K562 (cell line): ENCODE measurements at regions not wholly inside any gene's neighbourhood (a gene's known extent, or its start where the extent isn't known, plus 50 kb on each side); places are given as distances from the start of the nearest gene placed in this dataset.

Source experiments
- ATAC-seq: fragments of 200-7000 bp; cut with Tn5 transposase; 3 replicates; pipeline ENCODE4 v1.9.1; 2020; ENCODE audit warnings: moderate library complexity
- BruUV-seq: library from RNA; stranded (reverse); fragments of 400-500 nt; replicated peaks from 2 replicates; lab custom pipeline; 2021; lab: Mats Ljungman, UMichigan
- CTCF ChIA-PET: fragments of 300-600 bp; formaldehyde crosslinking; extraction: SDS; loops from one replicate; lab custom pipeline; 2021; ENCODE audit warnings: low intra/inter-chr PET ratio; lab: Yijun Ruan, JAX
- POLR2A ChIA-PET: fragments of 300-600, 350-650 bp; sonication (Branson Sonifier 250); formaldehyde crosslinking; extraction: SDS; loops from one replicate; lab custom pipeline; 2021; ENCODE audit warnings: antibody characterized with exemption, inconsistent platforms; lab: Yijun Ruan, JAX
- DNase-seq, 4 experiments: peaks; one replicate each; pipeline versions ENCODE4 v3.0.0 to v3.0.0-alpha.2; 2011 to 2018; ENCODE audit warnings: low spot score in 3 of 4, mixed read lengths in 3 of 4; ENCODE audit errors: extremely low read depth in 1 of 4
- FAIRE-seq: peaks from 2 replicates; lab custom pipeline; 2011; peaks lifted over from hg19 to GRCh38; lab: Jason Lieb, UNC
- H2AFZ ChIP-seq: 2 replicates; pipeline ENCODE4 v1.6.0; 2011; ENCODE audit warnings: low read depth, low read length, control low read depth, inconsistent platforms
- H3K27ac ChIP-seq: fragments of 200-600 bp; 3 replicates; pipeline ENCODE4 v1.8.0; 2011; ENCODE audit warnings: low read depth, mild to moderate bottlenecking, control low read depth, inconsistent platforms, low read length, moderate library complexity, mixed read lengths; ENCODE audit errors: extremely low read depth
- H3K27me3 ChIP-seq, 2 experiments: fragments of 300-600 bp in 1 of 2; 2 replicates in 1 of 2; 3 replicates in 1 of 2; pipeline versions ENCODE4 v1.6.0 to v1.8.0; 2011; ENCODE audit warnings: inconsistent platforms in 2 of 2, low read length in 2 of 2, mild to moderate bottlenecking in 1 of 2, mixed read lengths in 1 of 2, moderate library complexity in 1 of 2; ENCODE audit not compliant: control insufficient read depth in 2 of 2, insufficient read depth in 2 of 2
- H3K36me3 ChIP-seq: fragments of 300-600 bp; 3 replicates; pipeline ENCODE4 v1.8.0; 2011; ENCODE audit warnings: mild to moderate bottlenecking, low read length, inconsistent platforms; ENCODE audit not compliant: control insufficient read depth, insufficient read depth
- H3K4me1 ChIP-seq, 2 experiments: fragments of 200-600 bp in 1 of 2; replicated peaks in 1 of 2; 2 replicates in 1 of 2; 3 replicates in 1 of 2; pipeline versions ENCODE4 v1.5.1 to v1.8.0; 2011; ENCODE audit warnings: inconsistent platforms in 2 of 2, low read length in 2 of 2, mild to moderate bottlenecking in 1 of 2, mixed read lengths in 1 of 2, moderate library complexity in 1 of 2; ENCODE audit not compliant: control insufficient read depth in 2 of 2, insufficient read depth in 2 of 2
- H3K4me2 ChIP-seq: 2 replicates; pipeline ENCODE4 v1.6.1; 2011; ENCODE audit warnings: low read length, control low read depth, inconsistent platforms, mixed read lengths; ENCODE audit not compliant: insufficient read depth
- H3K4me3 ChIP-seq: fragments of 200-600 bp; sonication (generic), shearing (Covaris generic); 2 replicates; pipeline ENCODE4 v1.5.1; 2016; ENCODE audit warnings: control low read depth, inconsistent platforms
- H3K79me2 ChIP-seq: fragments of 200-600 bp; 3 replicates; pipeline ENCODE4 v1.8.0; 2011; ENCODE audit warnings: low read length, inconsistent platforms; ENCODE audit not compliant: control insufficient read depth, insufficient read depth
- H3K9ac ChIP-seq, 2 experiments: 2 replicates each; pipeline versions ENCODE4 v1.6.0 to v1.6.1; 2011; ENCODE audit warnings: low read depth in 2 of 2, low read length in 2 of 2, control low read depth in 1 of 2, inconsistent platforms in 1 of 2, mild to moderate bottlenecking in 1 of 2, mixed read lengths in 1 of 2; ENCODE audit not compliant: insufficient read depth in 1 of 2
- H3K9me1 ChIP-seq: one replicate; pipeline ENCODE4 v1.6.0; 2011; ENCODE audit warnings: inconsistent platforms, mild to moderate bottlenecking, low read length, moderate library complexity; ENCODE audit not compliant: control insufficient read depth, insufficient read depth
- H3K9me3 ChIP-seq: replicated peaks from 2 replicates; pipeline ENCODE4 v1.5.1; 2011; ENCODE audit warnings: low read depth, low read length, inconsistent platforms; ENCODE audit not compliant: control insufficient read depth, insufficient read depth
- H4K20me1 ChIP-seq: replicated peaks from 2 replicates; pipeline ENCODE4 v1.6.1; 2011; ENCODE audit warnings: low read length, inconsistent platforms, mixed read lengths; ENCODE audit not compliant: control insufficient read depth, insufficient read depth
- CREB3L1 ChIP-seq: fragments of 450-650 bp; IDR thresholded peaks from 2 replicates; pipeline ENCODE4 v1.6.1; 2014; ENCODE audit warnings: low read depth, mild to moderate bottlenecking, moderate library complexity, borderline replicate concordance
- FOXP1 ChIP-seq: sonication (generic); formaldehyde crosslinking; IDR thresholded peaks from 2 replicates; pipeline ENCODE4 v1.8.0; 2022; ENCODE audit warnings: mild to moderate bottlenecking, missing genetic modification reagents
- OTX1 ChIP-seq: fragments of 450-650 bp; formaldehyde crosslinking; IDR thresholded peaks from 2 replicates; pipeline ENCODE4 v1.4.0; 2022; ENCODE audit warnings: mild to moderate bottlenecking
- POLR2AphosphoS2 ChIP-seq: IDR thresholded peaks from 2 replicates; pipeline ENCODE4 v1.6.1; 2012; ENCODE audit warnings: low read length, improper control_type of control experiment
- ZNF780A ChIP-seq: fragments of 250-450 bp; sonication (Bioruptor Pico); IDR thresholded peaks from 2 replicates; pipeline ENCODE4 v1.5.0; 2021; ENCODE audit warnings: mild to moderate bottlenecking
- WGBS: fragments of 100-300 bp; shearing (Covaris generic); methylation state at CpG from one replicate; pipeline ENCODE4 v1.1.6; 2016; ENCODE audit warnings: low coverage, mixed read lengths; ENCODE audit not compliant: insufficient coverage; ENCODE audit errors: missing lambda C conversion rate; 5-methylcytosine and 5-hydroxymethylcytosine counted together
- in situ Hi-C: fragments of 300-500 bp; cut with MboI; formaldehyde crosslinking; loops from 4 replicates; pipeline ENCODE4 v1.15.0; 2018; ENCODE audit warnings: inconsistent platforms, mixed read lengths
- intact Hi-C: fragments of 100-400 bp; cut with micrococcal nuclease; formaldehyde crosslinking; loops from 2 replicates; pipeline ENCODE4 v1.14.2; 2022

DNA sequence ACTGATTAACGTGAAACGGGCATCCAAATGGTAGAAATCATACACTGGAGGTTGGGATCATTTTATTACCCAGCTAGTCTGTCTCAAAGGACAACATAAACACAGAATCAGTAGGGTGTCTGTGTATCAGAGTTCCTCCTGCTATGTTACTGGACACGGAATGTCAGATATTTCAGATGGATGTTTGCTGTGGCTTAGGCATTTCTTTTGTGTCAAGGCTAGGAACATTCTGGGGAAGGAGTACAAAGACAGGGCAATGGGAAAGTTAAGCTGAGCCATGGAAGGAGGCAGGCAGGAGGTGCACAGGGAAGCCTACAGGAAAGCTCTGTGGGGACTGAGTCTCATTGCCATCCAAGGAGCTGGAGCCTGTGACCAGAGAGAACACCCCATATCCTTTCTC is 254.6 kb downstream of the C12orf75 start:
- intact Hi-C loops: no loop called here
- POLR2A ChIA-PET: interaction anchor here (1.3 kb wide), 1 partner anchor 37 kb away, joined by 3 read pairs; no protein-coding TSS in a partner anchor
- FAIRE-seq: no peak

More for the DNA sequence above, 254.6 kb downstream of the C12orf75 start:
- Histone ChIP-seq H3K27ac (no peak overlapping the region), H3K27me3 (peaks cover 0 to 3% of the 10 kb centered on the region in 2 experiments; a peak in 1 of 5 replicates), H3K9me1 (no peaks in the 10 kb centered on the region), H3K4me3 (no peak overlapping the region), H3K36me3 (no peaks in the 10 kb centered on the region), H4K20me1 (no peaks in the 10 kb centered on the region), H3K9me3 (no peaks in the 10 kb centered on the region), H3K9ac (no peak overlapping the region)
- CTCF ChIA-PET: no interaction called here
- no peak for ATAC-seq
- BruUV-seq: no TSS peak
- WGBS: 0% methylated on average over 3 of the region's 3 CpGs
- TF ChIP-seq FOXP1 (CRISPR knock-in tag) (no peak), CREB3L1 (no peak), ZNF780A (no peak), OTX1 (CRISPR knock-in tag) (no peak), POLR2AphosphoS2 (no peak)
- TF ChIP-seq, all 486 proteins: peak for 0
- Histone ChIP-seq H2AFZ (no peak overlapping the region), H3K4me2 (no peak overlapping the region), H3K79me2 (no peaks in the 10 kb centered on the region), H3K4me1 (no peaks in the 10 kb centered on the region)
- DNase-seq: no peak
- in situ Hi-C loops: no loop called here
